CD4-positive, alpha-beta T cell (primary cell): ENCODE measurements at regions not wholly inside any gene's neighbourhood (a gene's known extent, or its start where the extent isn't known, plus 50 kb on each side); places are given as distances from the start of the nearest gene placed in this dataset.
"Not testable (repeated sequence)": the region's sequence is repeated elsewhere in the genome, so short reads cannot be mapped to it uniquely, and the experiment has no call there.

Experiments used
- ATAC-seq: fragments of 200-7000 bp; cut with Tn5 transposase; one replicate; pipeline ENCODE4 v1.10.0; 2022; ENCODE audit warnings: mild to moderate bottlenecking; ENCODE audit not compliant: poor library complexity
- CTCF ChIA-PET: fragments of 350-600 bp; sonication (Branson Sonifier 250); formaldehyde crosslinking; loops from one replicate; lab custom pipeline; 2021; ENCODE audit warnings: antibody characterized with exemption, inconsistent platforms; lab: Charles Lee
- POLR2A ChIA-PET: fragments of 350-600 bp; sonication (Branson Sonifier 250); formaldehyde crosslinking; loops from one replicate; lab custom pipeline; 2021; ENCODE audit warnings: antibody characterized with exemption, inconsistent platforms; lab: Charles Lee
- DNase-seq, 14 experiments: peaks; one replicate each; pipeline ENCODE4 v3.0.0-alpha.2; 2013 to 2020; ENCODE audit warnings: mixed read lengths in 2 of 14
- H3K27ac ChIP-seq, 2 donors: one replicate each; pipeline versions ENCODE4 v1.5.1 to v1.7.0; 2013; ENCODE audit warnings: low read length in 2 of 2, low read depth in 1 of 2, mild to moderate bottlenecking in 1 of 2
- H3K27me3 ChIP-seq, 2 experiments: 1 replicate in 1 of 2; 2 replicates in 1 of 2; pipeline versions ENCODE4 v1.6.1 to v1.7.0; 2013; ENCODE audit warnings: low read length in 2 of 2, control low read depth in 1 of 2, mild to moderate bottlenecking in 1 of 2, moderate library complexity in 1 of 2; ENCODE audit not compliant: insufficient read depth in 2 of 2, control insufficient read depth in 1 of 2
- H3K36me3 ChIP-seq: one replicate; pipeline ENCODE4 v1.6.1; 2013; ENCODE audit warnings: low read length, control low read depth; ENCODE audit not compliant: insufficient read depth
- H3K4me1 ChIP-seq: one replicate; pipeline ENCODE4 v1.6.1; 2013; ENCODE audit warnings: low read length, control low read depth; ENCODE audit not compliant: insufficient read depth
- H3K4me3 ChIP-seq: one replicate; pipeline ENCODE4 v1.5.1; 2013; ENCODE audit warnings: mild to moderate bottlenecking, low read length, moderate library complexity
- H3K9me3 ChIP-seq, 2 experiments: 1 replicate in 1 of 2; 2 replicates in 1 of 2; pipeline versions ENCODE4 v1.6.1 to v1.7.0; 2013; ENCODE audit warnings: low read length in 2 of 2, mild to moderate bottlenecking in 2 of 2, control low read depth in 1 of 2, moderate library complexity in 1 of 2; ENCODE audit not compliant: control insufficient read depth in 1 of 2, insufficient read depth in 1 of 2
- H3K27ac Mint-ChIP-seq: one replicate; pipeline ENCODE4 v1.8.0; 2020; ENCODE audit warnings: mixed read lengths
- H3K27me3 Mint-ChIP-seq: one replicate; pipeline ENCODE4 v1.8.0; 2021; ENCODE audit warnings: mixed read lengths
- H3K36me3 Mint-ChIP-seq: one replicate; pipeline ENCODE4 v1.8.0; 2021; ENCODE audit warnings: low read depth, mixed read lengths
- H3K4me1 Mint-ChIP-seq: one replicate; pipeline ENCODE4 v1.8.0; 2021; ENCODE audit warnings: low read depth, mixed read lengths
- H3K4me3 Mint-ChIP-seq: one replicate; pipeline ENCODE4 v1.8.0; 2020; ENCODE audit warnings: mild to moderate bottlenecking, mixed read lengths
- H3K9me3 Mint-ChIP-seq: one replicate; pipeline ENCODE4 v1.8.0; 2020; ENCODE audit warnings: mixed read lengths
- CTCF ChIP-seq: fragments of 200-600 bp; IDR thresholded peaks from one replicate; pipeline ENCODE4 v1.8.0; 2022; ENCODE audit warnings: antibody characterized with exemption, mild to moderate bottlenecking
- intact Hi-C, 2 experiments: fragments of 100-400 bp; cut with DNase I in 1 of 2; cut with micrococcal nuclease in 1 of 2; formaldehyde crosslinking; loops; one replicate each; pipeline versions ENCODE4 v1.15.1 to v1.9.0; 2023 to 2025; cut with DNase I, micrococcal nuclease

GRCh38 chr4:11054937-11055336 is 370.4 kb upstream of the CLNK start:
- ATAC-seq, H3K36me3 ChIP-seq, H3K4me3 ChIP-seq, H3K27me3 ChIP-seq, H3K27ac ChIP-seq, H3K9me3 ChIP-seq, intact Hi-C loops, H3K4me1 ChIP-seq, H3K9me3 Mint-ChIP-seq, CTCF ChIA-PET, H3K4me3 Mint-ChIP-seq, H3K36me3 Mint-ChIP-seq, H3K27ac Mint-ChIP-seq, H3K4me1 Mint-ChIP-seq, H3K27me3 Mint-ChIP-seq, POLR2A ChIA-PET, DNase-seq: not testable (repeated sequence)

- no peak overlapping the region for H3K27ac Mint-ChIP-seq
- H3K4me1 Mint-ChIP-seq = no peaks in the 10 kb centered on the region
- H3K27me3 Mint-ChIP-seq = no peaks in the 10 kb centered on the region
- no peak for TF ChIP-seq CTCF
- H3K9me3 Mint-ChIP-seq = peaks cover 4% of the 10 kb centered on the region
- no peak overlapping the region for H3K4me3 ChIP-seq
- no peaks in the 10 kb centered on the region for H3K36me3 Mint-ChIP-seq
- no peaks in the 10 kb centered on the region for H3K36me3 ChIP-seq
- ChIA-PET POLR2A (no interaction called here), CTCF (no interaction called here)
- no peaks in the 10 kb centered on the region for H3K9me3 ChIP-seq
- no peak for ATAC-seq
- no peaks in the 10 kb centered on the region for H3K4me1 ChIP-seq
- H3K27me3 ChIP-seq = no peaks in the 10 kb centered on the region
- H3K27ac ChIP-seq = no peak overlapping the region
- H3K4me3 Mint-ChIP-seq = no peak overlapping the region
- intact Hi-C loops = no loop called here
- no peak for DNase-seq
These were observed 369.1 kb upstream of the CLNK start for GRCh38 chr4:11053601-11054220.

- no peak overlapping the region for H3K4me3 Mint-ChIP-seq
- ATAC-seq (no peak), DNase-seq (no peak)
- no peaks in the 10 kb centered on the region for H3K4me1 Mint-ChIP-seq
- no peak for TF ChIP-seq CTCF
- Histone ChIP-seq H3K27me3 (no peaks in the 10 kb centered on the region), H3K9me3 (no peaks in the 10 kb centered on the region), H3K36me3 (no peaks in the 10 kb centered on the region), H3K4me1 (no peaks in the 10 kb centered on the region), H3K27ac (no peak overlapping the region), H3K4me3 (no peak overlapping the region)
- peaks cover 3% of the 10 kb centered on the region for H3K9me3 Mint-ChIP-seq
- no peaks in the 10 kb centered on the region for H3K36me3 Mint-ChIP-seq
- no peaks in the 10 kb centered on the region for H3K27me3 Mint-ChIP-seq
- intact Hi-C loops = no loop called here
- ChIA-PET CTCF (no interaction called here), POLR2A (no interaction called here)
- H3K27ac Mint-ChIP-seq = no peak overlapping the region
These were observed 366.6 kb upstream of the CLNK start for GRCh38 chr4:11051181-11051580.

- CTCF ChIA-PET = no interaction called here
- TF ChIP-seq CTCF = no peak
- DNase-seq = no peak
- POLR2A ChIA-PET = no interaction called here
- Histone ChIP-seq H3K27ac (no peak overlapping the region), H3K4me3 (no peak overlapping the region), H3K9me3 (no peaks in the 10 kb centered on the region), H3K36me3 (no peaks in the 10 kb centered on the region), H3K27me3 (no peaks in the 10 kb centered on the region), H3K4me1 (no peaks in the 10 kb centered on the region)
- Mint-ChIP-seq H3K9me3 (peaks cover 5% of the 10 kb centered on the region), H3K4me1 (no peaks in the 10 kb centered on the region), H3K27ac (no peak overlapping the region), H3K27me3 (no peaks in the 10 kb centered on the region), H3K4me3 (no peak overlapping the region), H3K36me3 (no peaks in the 10 kb centered on the region)
- no peak for ATAC-seq
- intact Hi-C loops = no loop called here
These were observed 366.2 kb upstream of the CLNK start for GRCh38 chr4:11050766-11051165.
